ENCODE measurements at regions not wholly inside any gene's neighbourhood (a gene's known extent, or its start where the extent isn't known, plus 50 kb on each side); places are given as distances from the start of the nearest gene placed in this dataset.

- no peak for TF ChIP-seq CTCF (IDR thresholded peaks at IDR 0.05)
- DNase-seq (no peak), ATAC-seq (no peak)
- Histone ChIP-seq H3K4me1 (ENCODE audit: low read depth) (no peaks in the 10 kb centered on the region), H3K9me3 (no peaks in the 10 kb centered on the region), H3K4me3 (no peak overlapping the region), H3K36me3 (ENCODE audit: low read depth) (no peaks in the 10 kb centered on the region)
- intact Hi-C loops (cut with DNase I, micrococcal nuclease): no loop called here
Observed at GRCh38 chrX:117291760-117292159, 824.9 kb downstream of the KLHL13 start.

GRCh38 chrX:117274965-117275364 is 812.2 kb upstream of the CT83 start:
- ATAC-seq (no peak), DNase-seq (no peak)
- no peaks in the 10 kb centered on the region for H3K4me1 ChIP-seq (ENCODE audit: low read depth)

More at GRCh38 chrX:117274965-117275364, 812.2 kb upstream of the CT83 start:
- H3K9me3 ChIP-seq: no peaks in the 10 kb centered on the region
- H3K36me3 ChIP-seq (ENCODE audit: low read depth): no peaks in the 10 kb centered on the region
- no peak for TF ChIP-seq CTCF (IDR thresholded peaks at IDR 0.05)
- no peak overlapping the region for H3K4me3 ChIP-seq
- intact Hi-C loops (cut with DNase I, micrococcal nuclease): no loop called here

Data from mucosa of descending colon (tissue), 3 donors.